Left ventricle myocardium inferior (tissue), 1 donor: ENCODE measurements at regions not wholly inside any gene's neighbourhood (a gene's known extent, or its start where the extent isn't known, plus 50 kb on each side); places are given as distances from the start of the nearest gene placed in this dataset.
"Not testable (repeated sequence)": the region's sequence is repeated elsewhere in the genome, so short reads cannot be mapped to it uniquely, and the experiment has no call there.

Source experiments
- DNase-seq: peaks from one replicate; pipeline ENCODE4 v3.0.0-alpha.2; 2020
- H3K27ac ChIP-seq: fragments of 200-600 bp; replicated peaks from 2 replicates; pipeline ENCODE4 v1.8.0; 2021
- H3K27me3 ChIP-seq: fragments of 200-600 bp; 2 replicates; pipeline ENCODE4 v1.8.0; 2021; ENCODE audit warnings: low read depth
- H3K36me3 ChIP-seq: fragments of 200-600 bp; 2 replicates; pipeline ENCODE4 v1.8.0; 2021
- H3K4me1 ChIP-seq: fragments of 200-600 bp; 2 replicates; pipeline ENCODE4 v1.8.0; 2021
- H3K4me3 ChIP-seq: fragments of 200-600 bp; 2 replicates; pipeline ENCODE4 v1.8.0; 2021; ENCODE audit warnings: mild to moderate bottlenecking, moderate library complexity
- H3K9me3 ChIP-seq: fragments of 200-600 bp; replicated peaks from 2 replicates; pipeline ENCODE4 v1.8.0; 2021
- CTCF ChIP-seq: fragments of 200-600 bp; IDR thresholded peaks from 2 replicates; pipeline ENCODE4 v1.8.0; 2021; ENCODE audit warnings: antibody characterized with exemption, mild to moderate bottlenecking, borderline replicate concordance
- intact Hi-C: fragments of 100-400 bp; cut with micrococcal nuclease; formaldehyde crosslinking; loops from one replicate; pipeline ENCODE4 v1.11.0; 2022
- donor health status: DM: no; HTN: yes; CAD: no; lungs with severe emphysema.

GRCh38 chr15:38638126-38638525 lies 73.5 kb upstream of the RASGRP1 start:
- TF ChIP-seq CTCF: no peak
- H3K36me3 ChIP-seq: no peaks in the 10 kb centered on the region
- no peaks in the 10 kb centered on the region for H3K4me1 ChIP-seq
- H3K9me3 ChIP-seq: no peaks in the 10 kb centered on the region
- DNase-seq: no peak
- H3K4me3 ChIP-seq: no peak overlapping the region
- H3K27ac ChIP-seq: no peak overlapping the region
- no peaks in the 10 kb centered on the region for H3K27me3 ChIP-seq
- intact Hi-C loops: no loop called here

- Histone ChIP-seq H3K4me1 (no peaks in the 10 kb centered on the region), H3K4me3 (no peak overlapping the region), H3K36me3 (no peaks in the 10 kb centered on the region), H3K27ac (no peak overlapping the region), H3K27me3 (no peaks in the 10 kb centered on the region), H3K9me3 (no peaks in the 10 kb centered on the region)
- intact Hi-C loops: no loop called here
- TF ChIP-seq CTCF: no peak
- DNase-seq: no peak
Observed at GRCh38 chr15:38638811-38639210, 74.2 kb upstream of the RASGRP1 start.

- peaks cover 8% of the 10 kb centered on the region for H3K9me3 ChIP-seq
- H3K36me3 ChIP-seq: no peaks in the 10 kb centered on the region
- no peaks in the 10 kb centered on the region for H3K4me1 ChIP-seq
- no peak overlapping the region for H3K4me3 ChIP-seq
- no peak overlapping the region for H3K27ac ChIP-seq
- peaks cover 5% of the 10 kb centered on the region for H3K27me3 ChIP-seq
- intact Hi-C loops: no loop called here
- no peak for DNase-seq
- TF ChIP-seq CTCF: no peak
Observed at GRCh38 chr15:38642689-38643270, 78.2 kb upstream of the RASGRP1 start.

- H3K9me3 ChIP-seq, H3K27me3 ChIP-seq, H3K27ac ChIP-seq, H3K36me3 ChIP-seq, H3K4me3 ChIP-seq, H3K4me1 ChIP-seq, DNase-seq, intact Hi-C loops: not testable (repeated sequence)
Observed at GRCh38 chr15:38644353-38644752, 79.7 kb upstream of the RASGRP1 start.

- Histone ChIP-seq H3K27me3 (peaks cover 10% of the 10 kb centered on the region), H3K4me1 (no peaks in the 10 kb centered on the region), H3K4me3 (no peak overlapping the region), H3K9me3 (peaks cover 8% of the 10 kb centered on the region), H3K36me3 (no peaks in the 10 kb centered on the region), H3K27ac (no peak overlapping the region)
- TF ChIP-seq CTCF: no peak
- DNase-seq: no peak
- intact Hi-C loops: no loop called here
Observed at GRCh38 chr15:38646716-38647115, 82.1 kb upstream of the RASGRP1 start.

GRCh38 chr15:38647683-38648082 lies 83.1 kb upstream of the RASGRP1 start:
- no peak overlapping the region for H3K4me3 ChIP-seq
- no peak for DNase-seq
- intact Hi-C loops: no loop called here
- TF ChIP-seq CTCF: peak; percentile 46
- peaks cover 10% of the 10 kb centered on the region for H3K27me3 ChIP-seq
- H3K27ac ChIP-seq: no peak overlapping the region
- peaks cover 8% of the 10 kb centered on the region for H3K9me3 ChIP-seq
- no peaks in the 10 kb centered on the region for H3K4me1 ChIP-seq
- H3K36me3 ChIP-seq: no peaks in the 10 kb centered on the region
